SH-SY5Y (cell line): ENCODE measurements at regions not wholly inside any gene's neighbourhood (a gene's known extent, or its start where the extent isn't known, plus 50 kb on each side); places are given as distances from the start of the nearest gene placed in this dataset.

Source experiments
- GATA2 ChIP-seq: IDR thresholded peaks from 2 replicates; pipeline ENCODE4 v1.6.1; 2011; ENCODE audit warnings: mild to moderate bottlenecking, low read depth, low read length
- GATA3 ChIP-seq: IDR thresholded peaks from 2 replicates; pipeline ENCODE4 v1.6.1; 2011; ENCODE audit warnings: low read depth, mild to moderate bottlenecking, low read length, moderate library complexity

GRCh38 chr7:81114633-81115032 lies 195.8 kb upstream of the SEMA3C start:
- TF ChIP-seq GATA3: no peak
- no peak for TF ChIP-seq GATA2
